ENCODE measurements at regions not wholly inside any gene's neighbourhood (a gene's known extent, or its start where the extent isn't known, plus 50 kb on each side); places are given as distances from the start of the nearest gene placed in this dataset.

DNA sequence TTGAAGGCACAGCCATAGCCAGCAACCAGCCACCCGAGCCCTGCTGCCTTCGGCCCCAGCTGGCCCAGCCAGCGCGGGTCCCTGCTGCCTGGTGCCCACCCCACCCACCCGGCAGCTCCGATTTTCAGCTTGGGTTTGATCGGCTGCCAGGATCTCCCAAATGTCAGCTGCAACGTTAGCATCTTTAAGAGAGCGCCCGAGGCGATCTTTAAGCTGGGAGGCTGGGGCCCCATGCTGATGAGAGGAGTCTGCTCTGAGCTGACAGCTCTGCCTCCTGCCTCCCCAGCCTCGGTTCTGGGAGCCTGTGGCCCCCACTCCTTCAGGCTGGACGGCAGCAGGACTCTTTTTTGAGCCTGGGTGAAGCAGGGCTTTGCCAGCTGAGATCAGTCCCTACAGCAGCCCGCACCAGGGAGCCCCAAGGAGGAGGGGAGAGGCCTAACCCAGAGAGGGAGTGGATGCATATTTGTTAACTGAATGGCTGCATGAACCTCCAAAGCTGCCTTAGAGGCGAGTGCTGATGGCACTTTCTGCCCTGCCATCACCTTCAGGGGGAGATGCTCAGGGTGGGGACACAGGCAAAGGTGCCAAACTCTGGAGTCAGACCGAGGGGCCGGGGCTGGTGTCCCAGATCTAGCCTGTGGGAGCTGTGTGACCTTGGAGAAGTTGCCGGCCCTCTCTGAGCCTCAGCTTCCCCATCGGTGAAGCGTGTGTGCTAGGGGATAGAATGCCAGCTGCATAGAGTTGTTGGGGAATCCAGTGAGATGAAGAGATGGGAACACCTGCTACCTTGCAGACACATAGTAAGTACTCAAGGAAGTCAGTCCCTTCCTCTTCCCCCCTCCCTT, 165.5 kb downstream of the C9orf50 start:
- WGBS, 2 donors, result 48 to 57% methylated on average over 17 to 20 of the region's 20 CpGs
- H3K27ac ChIP-seq, result peak overlapping the region in 1 of 4 donors; percentile 27
- H3K4me3 ChIP-seq, result no peak overlapping the region
- peaks cover 8 to 41% (median 27%) of the 10 kb centered on the region in 4 donors for H3K4me1 ChIP-seq
- H3K9me3 ChIP-seq, result no peaks in the 10 kb centered on the region
- H3K27me3 ChIP-seq, result no peaks in the 10 kb centered on the region
- DNase-seq (ENCODE audit: low spot score in 2 of 2), result no peak
- no peak for TF ChIP-seq POLR2A (IDR thresholded peaks at IDR 0.05)
- TF ChIP-seq, protein P1, sequence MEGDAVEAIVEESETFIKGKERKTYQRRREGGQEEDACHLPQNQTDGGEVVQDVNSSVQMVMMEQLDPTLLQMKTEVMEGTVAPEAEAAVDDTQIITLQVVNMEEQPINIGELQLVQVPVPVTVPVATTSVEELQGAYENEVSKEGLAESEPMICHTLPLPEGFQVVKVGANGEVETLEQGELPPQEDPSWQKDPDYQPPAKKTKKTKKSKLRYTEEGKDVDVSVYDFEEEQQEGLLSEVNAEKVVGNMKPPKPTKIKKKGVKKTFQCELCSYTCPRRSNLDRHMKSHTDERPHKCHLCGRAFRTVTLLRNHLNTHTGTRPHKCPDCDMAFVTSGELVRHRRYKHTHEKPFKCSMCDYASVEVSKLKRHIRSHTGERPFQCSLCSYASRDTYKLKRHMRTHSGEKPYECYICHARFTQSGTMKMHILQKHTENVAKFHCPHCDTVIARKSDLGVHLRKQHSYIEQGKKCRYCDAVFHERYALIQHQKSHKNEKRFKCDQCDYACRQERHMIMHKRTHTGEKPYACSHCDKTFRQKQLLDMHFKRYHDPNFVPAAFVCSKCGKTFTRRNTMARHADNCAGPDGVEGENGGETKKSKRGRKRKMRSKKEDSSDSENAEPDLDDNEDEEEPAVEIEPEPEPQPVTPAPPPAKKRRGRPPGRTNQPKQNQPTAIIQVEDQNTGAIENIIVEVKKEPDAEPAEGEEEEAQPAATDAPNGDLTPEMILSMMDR (IDR thresholded peaks at IDR 0.05), result no peak
- no peak for TF ChIP-seq EP300 (IDR thresholded peaks at IDR 0.05)
- H3K36me3 ChIP-seq, result no peaks in the 10 kb centered on the region

DNA sequence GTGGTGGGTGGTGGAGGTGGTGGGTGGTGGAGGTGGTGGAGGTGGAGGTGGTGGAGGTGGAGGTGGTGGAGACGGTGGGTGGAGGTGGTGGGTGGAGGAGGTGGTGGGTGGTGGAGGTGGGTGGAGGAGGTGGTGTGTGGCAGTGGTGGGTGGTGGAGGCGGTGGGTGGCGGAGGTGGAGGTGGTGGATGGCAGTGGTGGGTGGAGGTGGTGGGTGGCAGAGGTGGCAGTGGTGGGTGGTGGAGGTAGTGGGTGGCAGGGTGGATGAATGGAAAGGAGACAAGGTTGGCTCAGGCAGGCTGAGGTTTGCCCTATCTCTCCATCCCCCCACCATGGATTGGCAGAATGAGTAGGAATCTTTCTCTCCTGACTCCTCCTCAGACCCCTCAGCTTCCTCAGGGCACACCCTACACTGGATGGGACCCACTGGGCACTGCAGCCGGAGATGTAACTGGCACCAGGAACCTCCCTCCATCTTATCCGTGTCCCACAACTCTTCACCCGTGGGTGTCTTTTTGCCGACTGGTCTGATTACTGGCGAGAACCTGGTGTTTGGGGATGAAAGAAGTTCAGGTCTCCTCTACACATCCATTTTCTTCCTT, 166.3 kb downstream of the C9orf50 start:
- whole genome bisulfite sequencing, 2 donors, result 90 to 92% methylated on average over 8 of the region's 8 CpGs
- Histone ChIP-seq H3K27ac (no peak overlapping the region), H3K27me3 (no peaks in the 10 kb centered on the region)

DNA sequence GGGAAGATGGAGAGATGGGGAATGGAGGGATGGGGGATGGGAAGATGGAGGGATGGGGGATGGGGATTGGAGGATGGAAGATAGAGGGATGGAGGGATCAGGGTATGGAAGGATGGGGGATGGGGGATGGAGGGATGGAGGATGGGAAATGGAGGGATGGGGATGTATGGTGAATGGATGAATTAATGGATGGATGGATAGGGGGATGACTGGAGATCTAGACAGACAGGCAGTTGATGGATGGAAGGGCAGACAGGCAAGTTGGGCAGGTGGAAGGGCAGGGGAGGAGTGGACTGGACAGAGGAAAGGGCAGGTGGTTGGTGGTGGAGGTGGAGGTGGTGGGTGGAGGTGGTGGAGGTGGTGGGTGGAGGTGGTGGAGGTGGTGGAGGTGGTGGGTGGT, 167.2 kb downstream of the C9orf50 start:
- no peaks in the 10 kb centered on the region for H3K27me3 ChIP-seq
- no peaks in the 10 kb centered on the region for H3K9me3 ChIP-seq
- DNase-seq (ENCODE audit: low spot score in 2 of 2), result no peak
- no peak overlapping the region for H3K27ac ChIP-seq
- no peak overlapping the region for H3K4me3 ChIP-seq
- H3K36me3 ChIP-seq, result no peaks in the 10 kb centered on the region
- TF ChIP-seq, protein P1 (IDR thresholded peaks at IDR 0.05), result no peak
- TF ChIP-seq EP300 (IDR thresholded peaks at IDR 0.05) (no peak), POLR2A (IDR thresholded peaks at IDR 0.05) (no peak)
- H3K4me1 ChIP-seq, result peaks cover 0 to 27% (median 13%) of the 10 kb centered on the region in 4 donors

More for the DNA sequence above, 166.3 kb downstream of the C9orf50 start:
- Histone ChIP-seq H3K4me1 (peaks cover 3 to 35% (median 21%) of the 10 kb centered on the region in 4 donors), H3K9me3 (no peaks in the 10 kb centered on the region), H3K36me3 (no peaks in the 10 kb centered on the region), H3K4me3 (no peak overlapping the region)
- TF ChIP-seq EP300 (IDR thresholded peaks at IDR 0.05), result no peak
- TF ChIP-seq, protein P1 (IDR thresholded peaks at IDR 0.05), result no peak
- DNase-seq (ENCODE audit: low spot score in 2 of 2), result no peak

DNA sequence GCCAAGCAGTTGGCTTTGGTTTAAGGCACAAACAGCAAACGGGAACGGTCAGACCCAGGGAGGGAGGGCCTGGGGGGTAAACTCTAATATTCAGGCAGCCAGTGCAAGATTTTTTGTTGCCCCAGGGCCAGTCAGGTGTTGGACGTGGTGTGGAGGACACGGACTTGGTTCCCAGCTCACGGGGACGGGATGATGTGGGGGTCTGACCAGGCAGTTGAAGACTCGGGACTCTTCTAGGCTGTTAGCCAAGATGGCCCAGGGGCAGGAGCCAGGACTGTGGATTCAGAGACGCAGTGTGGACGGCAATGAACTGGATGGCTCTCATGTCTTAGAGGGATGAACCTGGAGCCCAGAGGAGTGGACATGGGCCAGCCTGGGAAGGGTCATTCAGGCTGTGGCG, 169.2 kb downstream of the C9orf50 start:
- Histone ChIP-seq H3K4me3 (no peak overlapping the region), H3K9me3 (no peaks in the 10 kb centered on the region), H3K4me1 (peaks cover 0 to 18% (median 4%) of the 10 kb centered on the region in 4 donors), H3K27ac (peak overlapping the region; percentile 13 to 76 (median 56)), H3K36me3 (no peaks in the 10 kb centered on the region), H3K27me3 (no peaks in the 10 kb centered on the region)
- WGBS, 2 donors, result 37 to 45% methylated on average over 10 of the region's 10 CpGs
- DNase-seq (ENCODE audit: low spot score in 2 of 2), result no peak
- TF ChIP-seq EP300 (IDR thresholded peaks at IDR 0.05), result no peak
- TF ChIP-seq, protein P1 (IDR thresholded peaks at IDR 0.05), result no peak
- TF ChIP-seq POLR2A (IDR thresholded peaks at IDR 0.05), result no peak

DNA sequence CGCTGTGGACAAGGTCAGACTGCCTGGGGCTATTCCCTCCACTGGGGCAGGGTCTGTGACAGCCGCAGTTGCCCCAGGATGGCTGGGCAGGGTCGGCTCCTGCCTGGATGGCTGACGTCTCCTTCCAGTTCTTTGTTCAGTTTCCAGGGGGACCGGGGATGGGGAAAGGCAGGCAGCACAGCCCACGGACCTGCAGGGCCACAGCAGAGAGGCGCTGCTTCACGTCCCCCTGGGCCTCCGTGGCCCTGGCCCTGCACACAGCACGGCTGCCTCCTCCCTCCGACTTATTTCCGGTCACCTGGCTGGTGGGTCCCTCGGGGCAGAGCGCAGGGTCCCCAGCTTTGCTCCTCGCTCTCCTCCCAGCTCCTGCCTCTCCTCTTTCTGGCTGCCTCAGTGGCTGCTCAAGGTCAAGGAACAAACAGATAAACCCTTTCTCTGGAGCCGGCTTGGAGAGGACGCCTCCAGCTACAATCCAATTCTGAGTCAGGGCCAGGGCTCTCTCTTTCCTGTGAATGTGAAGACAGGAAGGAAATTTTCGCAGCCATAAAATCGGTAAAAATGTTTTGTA, 169.7 kb downstream of the C9orf50 start:
- no peaks in the 10 kb centered on the region for H3K27me3 ChIP-seq
- TF ChIP-seq, protein P1 (IDR thresholded peaks at IDR 0.05), result no peak
- TF ChIP-seq POLR2A (IDR thresholded peaks at IDR 0.05) (no peak), EP300 (IDR thresholded peaks at IDR 0.05) (no peak)
- 43 to 51% methylated on average over 17 to 19 of the region's 19 CpGs for WGBS, 2 donors
- H3K9me3 ChIP-seq, result no peaks in the 10 kb centered on the region
- no peaks in the 10 kb centered on the region for H3K36me3 ChIP-seq
- DNase-seq (ENCODE audit: low spot score in 2 of 2), result no peak
- peak overlapping the region; percentile 13 to 76 (median 56) for H3K27ac ChIP-seq
- peaks cover 0 to 18% (median 4%) of the 10 kb centered on the region in 4 donors for H3K4me1 ChIP-seq
- H3K4me3 ChIP-seq, result no peak overlapping the region
